HG02588 (cell line): ENCODE measurements at regions not wholly inside any gene's neighbourhood (a gene's known extent, or its start where the extent isn't known, plus 50 kb on each side); places are given as distances from the start of the nearest gene placed in this dataset.

Experiments
- ATAC-seq: cut with Tn5 transposase; IDR thresholded peaks from one replicate; pipeline ENCODE4 v1.9.1; 2021; ENCODE audit warnings: mild to moderate bottlenecking, moderate library complexity; ENCODE audit not compliant: unreplicated experiment

DNA sequence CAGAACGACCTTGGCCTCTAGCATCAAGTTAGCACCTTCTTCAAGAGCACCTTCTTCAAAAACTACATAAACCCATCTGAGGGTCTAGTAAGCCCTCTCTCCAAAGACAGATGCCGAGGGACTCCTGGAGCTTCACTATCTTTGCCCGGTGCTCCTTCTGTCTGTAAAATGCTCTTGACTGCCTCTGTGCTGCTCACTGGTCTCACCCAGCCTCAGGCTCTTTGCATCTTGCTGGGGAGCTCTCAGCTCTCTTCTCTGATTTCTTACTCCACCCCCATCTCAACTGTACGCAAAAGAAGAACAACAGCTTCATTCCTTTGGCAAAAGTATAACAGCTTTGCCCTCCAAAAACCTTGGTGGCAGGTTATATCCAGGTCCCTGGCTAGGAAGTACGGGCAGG lies 404.2 kb downstream of the KLF12 start:
- no peak for ATAC-seq

DNA sequence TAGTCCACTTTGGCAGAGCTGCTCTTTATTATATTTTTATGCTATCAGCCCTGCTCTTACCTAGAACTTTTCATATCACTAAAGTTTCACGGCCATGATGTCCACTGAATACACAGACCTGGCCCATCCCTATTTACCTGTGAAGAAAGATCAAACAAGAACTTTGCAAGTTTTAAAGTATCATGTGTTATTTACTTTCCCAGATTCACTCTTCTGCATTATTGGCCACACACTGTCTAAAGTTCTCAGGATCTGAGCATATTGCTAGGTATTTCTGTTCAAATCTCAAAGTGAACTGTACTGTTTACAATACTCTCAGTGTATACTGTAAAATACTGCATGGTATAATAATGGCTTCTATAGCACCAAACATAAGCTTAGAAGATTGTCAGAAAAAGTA lies 405.2 kb downstream of the KLF12 start:
- no peak for ATAC-seq

DNA sequence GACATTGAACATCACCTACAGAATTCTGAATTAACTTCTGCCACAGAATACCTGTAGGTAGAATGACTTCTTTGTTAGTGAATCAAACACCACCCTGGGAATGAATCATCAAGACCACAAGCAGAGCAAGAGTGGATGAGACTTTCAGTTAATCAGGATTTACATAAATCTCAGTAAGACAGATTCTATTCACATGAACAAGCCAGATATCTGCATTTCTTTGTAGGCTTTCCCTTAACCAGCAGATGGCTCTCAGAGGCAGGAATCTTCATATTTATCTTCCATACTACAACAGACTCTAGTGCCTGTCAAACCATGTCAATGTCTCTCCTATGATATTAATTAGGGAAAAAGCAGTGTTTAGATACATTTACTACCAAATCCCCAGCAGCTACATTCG lies 412.1 kb downstream of the KLF12 start:
- peak; percentile 88 for ATAC-seq

DNA sequence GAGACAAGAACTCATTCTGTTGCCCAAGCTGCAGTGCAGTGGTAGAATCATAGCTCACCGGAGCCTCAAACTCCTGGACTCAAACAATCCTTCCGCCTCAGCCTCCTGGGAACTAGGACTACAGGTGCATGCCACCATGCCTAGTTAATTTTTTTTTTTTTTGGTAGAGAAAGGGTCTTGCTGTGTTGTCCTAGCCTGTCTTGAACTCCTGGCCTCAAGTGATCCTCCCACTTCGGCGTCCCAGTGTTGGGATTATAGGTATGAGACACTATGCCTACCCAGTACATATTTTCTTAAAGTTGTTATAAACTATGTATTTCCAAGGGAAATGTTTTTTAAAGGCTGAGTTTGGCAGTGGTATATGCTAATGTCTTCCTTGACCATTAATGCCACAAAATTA lies 412.6 kb downstream of the KLF12 start:
- no peak for ATAC-seq

DNA sequence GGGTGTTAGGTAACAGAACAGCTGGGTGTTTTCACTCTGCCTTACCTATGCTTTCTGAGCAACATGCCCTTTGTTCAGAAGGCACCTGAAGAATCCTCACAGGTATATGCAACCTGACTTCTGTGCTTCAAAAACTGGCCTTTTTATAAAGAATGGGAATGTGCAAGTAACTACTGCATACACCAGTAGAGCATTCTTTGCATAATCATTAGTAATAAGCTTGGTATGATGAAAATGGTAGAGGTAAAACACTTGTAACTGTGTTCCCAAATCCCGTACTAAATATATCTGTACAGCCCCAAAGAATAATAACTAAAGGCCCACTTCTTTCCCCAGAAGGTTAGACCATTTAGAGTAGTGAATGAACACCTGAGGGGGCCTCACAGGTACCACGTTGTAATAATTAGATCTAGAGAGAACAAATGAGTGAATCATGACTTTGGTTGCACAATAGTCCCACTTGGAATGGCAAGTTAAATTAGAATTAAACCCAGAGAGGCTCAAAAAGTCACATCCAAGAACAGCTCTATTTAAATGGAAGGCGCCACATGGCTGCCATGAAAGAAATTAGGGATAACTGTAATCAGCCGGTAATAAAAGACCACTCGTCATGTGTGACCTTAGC lies 413.9 kb downstream of the KLF12 start:
- no peak for ATAC-seq

DNA sequence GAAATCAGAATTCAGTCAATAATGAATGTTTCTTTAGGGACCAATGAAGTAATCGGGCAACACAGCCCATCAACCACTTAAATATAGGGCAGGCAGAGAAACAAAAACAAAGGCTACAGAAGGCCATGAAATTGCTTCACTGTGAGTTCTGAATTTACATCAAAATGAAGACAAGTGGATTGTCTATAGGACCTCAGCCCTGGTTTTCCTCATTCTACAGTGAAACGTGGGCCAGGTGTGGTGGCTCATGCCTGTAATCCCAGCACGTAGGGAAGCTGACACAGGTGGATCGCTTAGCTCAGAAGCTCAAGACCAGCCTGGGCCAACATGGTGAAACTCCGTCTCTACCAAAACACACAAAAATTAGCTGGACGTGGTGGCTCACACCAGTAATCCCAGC lies 416.0 kb downstream of the KLF12 start:
- ATAC-seq: no peak

DNA sequence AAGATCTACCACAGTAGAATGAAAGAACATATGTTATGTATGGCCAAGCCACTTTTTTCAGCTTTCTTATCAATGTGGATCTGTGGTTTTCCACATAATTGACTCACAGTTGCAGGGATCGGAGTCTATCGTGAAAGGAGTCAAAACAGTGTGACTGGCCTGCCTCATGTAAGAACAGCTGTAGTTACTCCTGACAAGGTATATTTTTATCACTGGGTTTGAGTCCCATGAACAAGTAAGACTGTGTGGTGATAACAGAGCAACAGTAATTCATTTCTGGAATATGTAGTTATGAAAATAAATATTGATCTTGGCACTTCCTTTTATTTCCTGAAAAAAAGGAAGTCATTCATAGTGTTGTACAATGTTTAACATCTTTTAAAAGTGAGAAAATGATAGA lies 416.6 kb downstream of the KLF12 start:
- ATAC-seq: no peak

DNA sequence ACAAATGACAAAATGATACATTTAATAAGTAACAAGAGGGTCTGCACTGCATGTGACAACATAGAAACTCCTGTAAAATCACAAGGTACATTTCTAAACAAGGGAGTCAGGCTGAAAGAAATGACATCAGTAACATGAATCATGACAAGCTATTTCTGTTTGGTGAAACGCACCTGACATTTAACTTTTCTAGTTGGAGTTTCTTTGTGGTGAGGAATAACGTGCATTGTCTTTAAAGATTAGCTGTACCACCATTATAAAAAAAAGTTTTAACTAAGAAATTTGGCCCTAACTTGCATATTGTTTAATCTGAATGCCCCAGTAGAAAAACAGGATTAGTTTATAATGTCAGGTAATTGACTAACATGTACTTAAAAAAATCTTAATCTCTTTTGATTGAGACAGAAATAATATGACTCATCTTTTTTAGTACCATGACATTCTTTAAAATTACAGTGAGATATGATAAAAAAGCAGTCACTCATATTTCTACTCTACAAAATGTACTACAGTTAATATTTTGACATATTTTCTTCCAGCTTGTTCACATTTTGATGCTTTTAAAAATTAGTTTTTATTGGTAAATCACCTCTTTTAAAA lies 418.2 kb downstream of the KLF12 start:
- ATAC-seq: no peak

DNA sequence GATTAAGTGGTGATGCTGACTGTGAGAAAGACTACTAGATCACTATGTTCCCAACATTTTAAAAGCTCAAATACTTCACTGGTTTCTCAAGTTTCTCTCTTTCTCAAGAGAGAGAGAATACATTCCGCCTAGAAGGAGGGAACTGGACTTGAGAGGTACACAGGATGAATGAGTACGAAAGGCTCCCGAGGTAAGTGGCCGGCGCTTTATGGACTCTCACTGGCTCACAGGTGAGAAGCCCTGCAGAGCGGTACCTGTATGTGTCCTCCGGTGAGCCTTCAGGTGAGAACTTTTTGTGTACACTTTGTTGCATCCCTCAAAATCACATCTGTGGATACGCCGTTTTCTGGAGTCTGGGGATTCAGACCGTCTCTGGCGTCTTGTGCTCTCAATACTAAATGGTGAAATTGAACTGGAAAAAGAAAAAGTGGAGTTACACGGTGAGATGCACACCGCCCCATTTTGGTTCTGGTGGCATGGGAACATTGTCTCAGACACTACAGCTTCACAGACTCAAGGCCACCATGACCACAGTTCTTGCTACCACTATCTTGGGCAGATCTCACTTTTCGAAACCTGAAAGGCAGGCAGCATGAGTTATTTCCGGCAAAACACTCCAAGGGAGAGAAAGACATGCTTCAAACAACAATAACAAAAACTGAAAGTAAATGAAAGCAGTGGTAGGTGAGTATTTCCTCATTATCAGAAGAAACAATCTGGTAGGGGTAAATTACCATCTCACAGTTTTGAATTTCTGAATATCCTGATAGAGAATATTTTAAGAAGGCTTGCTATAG lies 418.9 kb downstream of the KLF12 start:
- ATAC-seq: no peak

DNA sequence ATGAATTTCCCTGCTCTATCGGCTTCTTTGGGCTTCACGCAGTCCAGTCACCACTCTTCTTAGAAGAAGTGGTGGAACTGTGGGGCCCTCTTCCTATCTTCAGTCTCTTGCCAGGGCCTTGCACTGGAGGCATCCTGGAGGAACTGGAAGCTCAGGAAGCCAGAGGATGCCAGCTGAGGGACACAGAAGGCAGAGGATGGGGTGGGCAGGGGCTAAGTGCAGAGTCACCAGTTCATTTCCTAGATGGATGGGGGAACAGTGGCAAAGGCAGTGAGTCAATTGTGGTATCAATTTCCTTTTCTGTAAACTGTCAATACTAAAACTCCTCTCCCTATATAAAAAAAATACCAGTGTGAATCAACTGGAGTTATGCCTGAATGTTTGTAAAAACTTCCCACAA lies 419.7 kb downstream of the KLF12 start:
- ATAC-seq: no peak

DNA sequence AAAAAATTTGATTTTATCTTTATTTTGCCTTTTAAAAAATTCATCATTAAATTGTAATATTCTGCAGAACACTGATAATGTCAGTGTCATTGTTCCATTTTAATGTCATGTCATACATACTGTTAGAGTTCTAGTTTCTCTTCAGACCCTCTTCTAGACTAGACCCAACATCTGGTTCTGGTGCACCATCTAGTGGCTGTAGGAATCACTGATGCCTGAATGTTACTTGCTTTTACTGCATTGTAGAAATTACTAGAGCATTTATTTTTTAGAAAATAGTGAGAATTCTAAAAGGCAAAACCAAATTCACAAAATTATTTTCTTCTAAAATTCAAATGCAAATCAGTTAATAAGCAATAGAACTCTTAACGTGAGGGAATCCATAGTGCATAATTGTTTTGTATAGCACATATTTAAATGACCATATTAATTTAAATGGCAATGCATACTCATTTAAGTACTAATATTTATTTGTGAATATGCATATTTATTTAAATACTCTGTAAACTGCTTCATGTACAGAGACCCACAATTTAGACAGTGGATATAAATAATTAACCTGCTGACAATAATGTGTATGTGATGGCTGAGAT lies 425.7 kb downstream of the KLF12 start:
- ATAC-seq: peak; percentile 75

DNA sequence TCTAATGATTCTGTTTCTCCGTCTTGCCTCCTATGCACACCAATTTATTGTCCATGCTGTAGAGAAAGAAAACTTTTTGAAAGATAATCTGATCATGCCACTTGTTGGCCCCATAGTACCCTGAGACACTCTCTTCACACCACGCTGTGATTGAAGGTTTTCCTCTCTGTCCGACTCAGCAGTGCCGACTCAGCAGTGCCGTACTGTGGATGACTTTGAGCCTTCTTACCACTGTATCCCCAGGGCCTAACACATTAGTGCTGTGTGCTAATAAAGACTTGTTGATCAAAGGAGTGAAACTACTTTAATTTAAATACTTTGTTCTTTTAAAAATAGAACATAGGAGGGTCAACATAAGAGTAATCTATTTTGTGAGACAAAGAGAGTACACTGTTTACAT lies 429.6 kb downstream of the KLF12 start:
- no peak for ATAC-seq

DNA sequence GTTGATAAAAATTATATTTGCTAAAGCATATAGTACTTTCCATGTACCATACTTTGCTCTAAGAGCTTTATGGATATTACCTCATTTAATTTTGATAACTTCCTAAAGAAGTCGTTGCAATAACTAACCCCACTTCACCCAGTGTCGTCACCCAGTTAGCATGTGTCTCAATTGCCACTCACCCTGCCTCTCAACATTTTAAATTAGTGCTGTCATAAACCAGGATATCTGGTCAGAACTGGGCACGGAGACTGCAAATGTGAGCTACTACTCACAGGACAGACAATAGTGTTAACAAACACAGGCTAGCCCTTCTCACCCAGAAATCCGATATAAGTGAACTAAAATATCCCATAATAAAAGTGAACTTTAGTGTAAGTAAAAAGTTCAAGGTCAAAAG lies 430.6 kb downstream of the KLF12 start:
- no peak for ATAC-seq

DNA sequence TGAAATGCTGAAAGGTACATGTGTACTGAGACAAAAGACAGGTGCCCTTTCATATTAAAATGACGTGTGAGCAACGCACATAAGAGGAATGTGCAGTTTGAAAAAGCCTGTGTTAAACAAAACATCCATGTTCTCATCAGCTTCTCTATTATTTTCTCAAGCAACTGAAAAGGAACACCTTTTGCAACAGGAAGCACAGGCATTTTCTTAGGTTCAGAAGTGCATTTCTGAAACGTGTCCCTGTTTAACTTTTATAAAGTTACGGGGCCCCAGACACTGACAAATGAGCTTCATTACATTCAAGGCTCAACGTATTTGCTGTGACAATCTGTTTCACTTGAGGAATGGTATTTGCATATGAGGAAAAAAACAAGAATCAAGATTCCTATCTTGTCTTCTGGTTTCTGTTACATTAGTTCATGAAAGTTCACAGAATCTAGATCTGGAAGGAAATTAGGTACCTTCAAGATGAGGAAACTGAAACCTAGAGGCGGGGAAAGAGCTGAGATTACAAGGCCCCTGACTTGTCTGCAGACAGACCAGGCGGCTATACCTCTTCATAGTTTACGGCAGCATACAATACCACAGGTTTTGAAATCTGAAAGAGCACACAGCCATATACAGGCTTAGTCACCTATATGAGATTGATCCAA lies 431.7 kb downstream of the KLF12 start:
- ATAC-seq: no peak

DNA sequence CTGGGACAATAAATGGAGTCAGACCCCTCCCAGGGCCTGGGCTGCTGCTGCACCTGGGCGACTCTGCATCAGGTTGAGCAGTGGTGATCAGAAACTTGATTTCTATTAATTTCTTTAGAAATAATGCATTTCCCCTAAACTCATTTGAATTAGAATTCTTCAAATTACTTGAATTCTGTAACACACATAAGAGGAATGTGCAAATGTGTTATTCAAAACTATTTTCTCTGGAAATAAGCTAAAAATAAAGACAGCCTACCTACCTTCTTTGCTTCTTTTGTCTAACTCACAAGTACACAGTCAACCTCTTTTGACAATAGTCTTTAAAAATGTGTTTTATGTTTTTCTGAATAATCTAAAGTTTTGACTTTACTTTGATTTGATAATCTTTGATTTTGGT lies 433.0 kb downstream of the KLF12 start:
- no peak for ATAC-seq

DNA sequence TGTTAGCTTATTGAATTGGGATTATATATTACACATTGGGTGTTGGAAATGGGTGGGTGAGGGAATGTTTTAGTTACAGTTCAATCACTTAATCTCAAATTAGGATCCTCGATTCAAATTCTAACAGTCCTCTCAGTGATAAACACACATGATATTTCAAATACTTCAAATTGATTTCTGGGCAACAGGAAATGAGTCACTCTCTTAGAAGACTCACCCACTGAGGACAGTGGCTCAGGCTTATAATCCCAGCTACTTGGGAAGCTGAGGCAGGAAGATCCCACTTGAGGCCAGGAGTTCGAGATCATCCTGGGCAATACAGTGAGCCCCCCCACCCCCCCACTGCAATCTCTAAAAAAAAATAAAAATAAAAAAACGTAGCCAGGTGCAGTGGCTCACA lies 435.3 kb downstream of the KLF12 start:
- ATAC-seq: no peak

DNA sequence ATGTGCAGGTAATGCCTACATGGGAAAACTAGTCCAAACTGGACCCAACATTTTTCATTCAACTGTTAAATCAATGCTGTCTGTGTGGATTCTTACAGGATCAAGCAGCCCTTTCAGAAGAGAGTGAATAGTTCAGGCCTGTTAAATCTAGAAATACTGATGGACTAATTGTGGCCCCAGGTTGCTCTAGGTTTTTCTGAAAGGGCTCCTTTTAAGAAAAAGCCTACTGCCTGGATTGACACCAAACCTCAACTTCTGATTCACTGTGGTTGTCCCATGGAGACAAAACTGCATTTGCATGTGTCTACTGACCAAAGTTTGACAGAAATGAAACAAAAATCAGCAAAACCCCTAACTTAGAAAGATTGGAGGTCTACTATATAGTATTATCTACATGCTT lies 437.0 kb downstream of the KLF12 start:
- ATAC-seq: no peak

DNA sequence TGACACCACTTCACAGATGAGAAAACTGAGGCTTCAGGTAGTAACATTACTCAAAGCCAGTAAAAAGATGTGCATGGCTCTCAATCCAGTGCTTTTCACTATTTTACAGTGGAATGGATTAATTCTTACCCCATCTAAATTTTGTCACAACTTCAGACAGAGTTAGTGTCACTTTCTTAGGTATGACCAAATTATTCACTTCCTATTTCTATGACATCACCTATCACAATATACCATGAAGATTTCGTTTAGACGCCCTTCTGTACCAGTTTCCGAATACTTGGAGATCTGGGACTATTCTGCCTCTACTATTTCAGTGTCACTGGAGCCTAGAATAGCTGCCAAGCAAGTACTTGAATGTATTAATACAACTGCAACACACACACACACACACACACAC lies 437.5 kb downstream of the KLF12 start:
- ATAC-seq: no peak

DNA sequence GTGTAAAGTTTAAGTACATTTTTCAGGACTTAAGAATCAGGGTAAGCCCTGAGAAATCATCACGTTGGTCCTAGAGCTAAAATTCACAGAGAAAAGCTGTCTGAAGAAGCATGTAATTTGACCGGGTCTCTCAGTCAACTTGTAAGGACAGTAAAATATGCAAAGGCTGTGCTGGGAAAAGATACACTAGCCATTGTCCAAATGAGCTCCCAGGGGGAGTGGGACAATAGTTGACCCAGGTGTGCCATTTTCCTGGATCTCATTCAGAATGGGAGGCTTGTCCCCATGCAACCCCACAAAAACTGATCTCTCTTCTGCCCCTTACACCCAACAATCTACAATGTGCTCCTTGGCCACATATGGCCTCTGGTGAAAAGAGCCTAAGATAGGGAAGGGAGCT lies 437.9 kb downstream of the KLF12 start:
- no peak for ATAC-seq

DNA sequence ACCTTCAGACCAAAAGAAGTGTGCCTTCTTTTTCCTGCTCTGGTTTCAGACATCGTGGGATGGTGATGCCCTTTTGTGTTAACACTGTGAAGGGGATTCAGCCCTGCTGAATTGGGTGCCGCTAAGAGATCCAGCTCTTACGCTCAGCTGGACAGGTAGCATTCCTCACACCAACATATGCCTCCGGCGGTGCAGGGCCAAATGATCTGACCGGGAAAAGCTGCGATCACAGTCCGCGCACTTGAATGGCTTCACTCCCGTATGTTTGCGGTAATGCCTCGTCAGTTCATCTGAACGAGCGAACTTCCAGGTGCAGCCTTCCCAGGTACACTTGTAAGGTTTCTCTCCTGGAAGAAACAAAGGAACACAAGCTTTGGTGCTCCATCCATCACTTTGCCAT lies 438.9 kb downstream of the KLF12 start:
- ATAC-seq: no peak

DNA sequence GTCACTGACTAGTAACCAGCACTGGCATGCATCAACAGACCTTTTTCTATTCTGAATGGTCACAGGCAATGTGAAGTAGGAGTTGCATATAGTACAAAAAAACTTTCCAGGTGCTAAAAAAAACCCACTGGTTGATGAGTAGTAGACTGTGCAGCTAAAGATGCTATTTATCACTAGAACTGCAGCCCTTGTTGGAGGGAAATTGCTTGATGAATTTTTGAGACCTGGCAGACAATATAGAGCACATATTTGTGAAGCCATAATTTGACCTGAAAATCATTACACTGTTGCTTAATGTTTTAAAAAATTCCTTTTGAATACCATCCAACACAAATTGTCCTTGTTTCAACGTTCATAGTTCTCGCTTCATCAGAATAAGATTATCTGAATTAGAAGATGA lies 441.0 kb downstream of the KLF12 start:
- ATAC-seq: no peak

DNA sequence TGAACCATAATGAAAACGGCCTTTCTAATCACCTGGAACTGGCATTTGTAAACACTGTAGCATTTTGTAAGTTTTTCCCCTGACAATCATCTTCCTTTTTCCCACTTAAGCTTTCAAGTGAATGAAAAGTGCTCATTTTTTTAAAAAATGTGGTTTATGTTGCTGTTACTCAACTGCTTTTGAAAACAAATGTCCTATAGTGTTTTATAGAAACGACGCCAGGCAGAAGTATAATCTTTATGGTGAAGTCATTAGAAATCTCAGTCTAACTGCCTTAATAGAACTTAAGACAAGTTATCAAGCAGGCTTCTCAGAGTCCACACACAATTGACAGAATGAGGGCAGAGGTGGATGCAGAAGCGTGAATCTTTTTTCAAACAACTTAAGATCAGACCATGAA lies 442.3 kb downstream of the KLF12 start:
- ATAC-seq: no peak
